Gastrocnemius medialis (tissue), 4 donors: ENCODE measurements at regions not wholly inside any gene's neighbourhood (a gene's known extent, or its start where the extent isn't known, plus 50 kb on each side); places are given as distances from the start of the nearest gene placed in this dataset.
"Not testable (repeated sequence)": the region's sequence is repeated elsewhere in the genome, so short reads cannot be mapped to it uniquely, and the experiment has no call there.

Experiments used
- ATAC-seq, 2 donors: fragments of 150-250 bp; one replicate each; pipeline ENCODE4 v1.9.1; 2016
- DNase-seq, 2 donors: peaks; one replicate each; pipeline ENCODE4 v3.0.0-alpha.2; 2019
- H3K27ac ChIP-seq, 4 donors: fragments of 200-600 bp; sonication (generic); 1 replicate in 1 of 4; 2 replicates in 3 of 4; pipeline ENCODE4 v1.5.1; 2016 to 2018; ENCODE audit warnings: mild to moderate bottlenecking in 2 of 4, moderate library complexity in 1 of 4
- H3K27me3 ChIP-seq, 3 donors: fragments of 200-600 bp; sonication (generic) in 2 of 3; 1 replicate in 1 of 3; 2 replicates in 2 of 3; pipeline versions ENCODE4 v1.5.1 to v1.6.0; 2016 to 2019; ENCODE audit warnings: mild to moderate bottlenecking in 1 of 3, moderate library complexity in 1 of 3
- H3K36me3 ChIP-seq, 2 donors: fragments of 200-600 bp; sonication (generic) in 1 of 2; one replicate each; pipeline ENCODE4 v1.5.1; 2017 to 2018
- H3K4me1 ChIP-seq, 2 donors: fragments of 200-600 bp; sonication (generic) in 1 of 2; one replicate each; pipeline ENCODE4 v1.5.1; 2016 to 2017; ENCODE audit warnings: mild to moderate bottlenecking in 2 of 2
- H3K4me3 ChIP-seq, 4 donors: fragments of 200-600 bp; sonication (generic) in 3 of 4; 1 replicate in 1 of 4; 2 replicates in 3 of 4; pipeline ENCODE4 v1.5.1; 2016 to 2019; ENCODE audit warnings: mild to moderate bottlenecking in 2 of 4
- H3K9me3 ChIP-seq, 3 donors: fragments of 200-600 bp; sonication (generic) in 2 of 3; 1 replicate in 1 of 3; 2 replicates in 2 of 3; pipeline ENCODE4 v1.5.1; 2016 to 2019
- POLR2A ChIP-seq, 2 donors: fragments of 450-650 bp; IDR thresholded peaks; one replicate each; pipeline ENCODE4 v1.6.1; 2017; ENCODE audit warnings: antibody characterized with exemption in 2 of 2, mild to moderate bottlenecking in 2 of 2, moderate library complexity in 2 of 2
- in situ Hi-C, 4 donors: fragments of 200-750 bp; cut with MboI; loops; one replicate each; pipeline versions ENCODE4 v1.15.0 to v1.8.0; 2017; ENCODE audit warnings: low sequenced_read_pairs in 4 of 4
- intact Hi-C: fragments of 100-400 bp; cut with DNase I; formaldehyde crosslinking; loops from one replicate; pipeline ENCODE4 v1.15.1; 2023; ENCODE audit warnings: low total_unique reads
- TF ChIP-seq, protein P1 (sequence below), 5 experiments: fragments of 450-650 bp in 3 of 5; fragments of 200-600 bp in 2 of 5; sonication (generic) in 2 of 5; IDR thresholded peaks in 4 of 5; conservative IDR thresholded peaks in 1 of 5; 1 replicate in 4 of 5; 2 replicates in 1 of 5; pipeline ENCODE4 v1.5.1; 2016 to 2019; ENCODE audit warnings: antibody characterized with exemption in 5 of 5, mild to moderate bottlenecking in 3 of 5, moderate library complexity in 3 of 5

DNA sequence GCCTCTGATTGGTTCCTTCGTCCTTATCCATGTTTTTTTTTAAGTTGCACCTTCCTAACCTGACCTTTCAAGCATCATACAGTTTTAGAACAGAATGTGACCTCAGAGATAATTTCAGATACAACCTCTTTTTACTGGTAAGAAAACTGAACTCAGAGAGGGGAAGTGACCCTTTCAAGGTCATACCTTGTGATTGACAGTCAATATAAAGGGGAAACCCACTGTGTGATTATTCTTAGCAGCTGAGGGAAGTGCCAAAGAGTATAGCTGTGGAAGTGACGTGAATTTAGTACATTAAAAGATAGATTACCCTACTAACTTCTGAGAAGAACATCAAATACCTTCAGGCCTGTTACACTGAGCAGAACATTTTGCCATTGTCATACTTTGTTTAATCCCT lies 319.4 kb downstream of the NEK10 start:
- Histone ChIP-seq H3K36me3 (no peaks in the 10 kb centered on the region), H3K4me3 (no peak overlapping the region), H3K4me1 (no peaks in the 10 kb centered on the region), H3K9me3 (no peaks in the 10 kb centered on the region), H3K27me3 (no peaks in the 10 kb centered on the region), H3K27ac (no peak overlapping the region)
- in situ Hi-C loops (no loop called here), intact Hi-C loops (no loop called here)
- DNase-seq (no peak), ATAC-seq (no peak)
- no peak for TF ChIP-seq POLR2A (IDR thresholded peaks at IDR 0.05)
- TF ChIP-seq, protein P1, sequence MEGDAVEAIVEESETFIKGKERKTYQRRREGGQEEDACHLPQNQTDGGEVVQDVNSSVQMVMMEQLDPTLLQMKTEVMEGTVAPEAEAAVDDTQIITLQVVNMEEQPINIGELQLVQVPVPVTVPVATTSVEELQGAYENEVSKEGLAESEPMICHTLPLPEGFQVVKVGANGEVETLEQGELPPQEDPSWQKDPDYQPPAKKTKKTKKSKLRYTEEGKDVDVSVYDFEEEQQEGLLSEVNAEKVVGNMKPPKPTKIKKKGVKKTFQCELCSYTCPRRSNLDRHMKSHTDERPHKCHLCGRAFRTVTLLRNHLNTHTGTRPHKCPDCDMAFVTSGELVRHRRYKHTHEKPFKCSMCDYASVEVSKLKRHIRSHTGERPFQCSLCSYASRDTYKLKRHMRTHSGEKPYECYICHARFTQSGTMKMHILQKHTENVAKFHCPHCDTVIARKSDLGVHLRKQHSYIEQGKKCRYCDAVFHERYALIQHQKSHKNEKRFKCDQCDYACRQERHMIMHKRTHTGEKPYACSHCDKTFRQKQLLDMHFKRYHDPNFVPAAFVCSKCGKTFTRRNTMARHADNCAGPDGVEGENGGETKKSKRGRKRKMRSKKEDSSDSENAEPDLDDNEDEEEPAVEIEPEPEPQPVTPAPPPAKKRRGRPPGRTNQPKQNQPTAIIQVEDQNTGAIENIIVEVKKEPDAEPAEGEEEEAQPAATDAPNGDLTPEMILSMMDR (IDR thresholded peaks at IDR 0.05 in 4 of 5, conservative IDR thresholded peaks at IDR 0.05 in 1 of 5): no peak

DNA sequence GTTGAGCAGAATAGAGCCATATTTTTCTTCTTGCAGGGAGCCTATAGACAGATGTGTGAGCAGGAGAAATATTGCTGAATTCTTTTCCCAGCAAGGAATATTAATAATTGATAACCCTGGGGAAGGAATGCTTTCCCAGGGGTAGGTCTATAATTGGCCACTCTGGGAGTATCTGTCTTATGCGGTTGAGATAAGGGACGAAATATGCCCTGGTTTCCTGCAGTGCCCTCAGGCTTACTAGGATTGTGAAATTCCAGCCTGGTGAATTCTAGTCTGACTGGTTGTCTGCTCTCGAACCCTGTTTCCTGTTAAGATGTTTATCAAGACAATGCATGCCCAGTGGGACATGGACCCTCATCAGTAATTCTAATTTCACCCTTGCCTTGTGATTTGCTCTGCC lies 317.7 kb downstream of the NEK10 start:
- H3K9me3 ChIP-seq, in situ Hi-C loops, H3K27me3 ChIP-seq, ATAC-seq, H3K27ac ChIP-seq, H3K36me3 ChIP-seq, H3K4me1 ChIP-seq, DNase-seq, H3K4me3 ChIP-seq, intact Hi-C loops: not testable (repeated sequence)

DNA sequence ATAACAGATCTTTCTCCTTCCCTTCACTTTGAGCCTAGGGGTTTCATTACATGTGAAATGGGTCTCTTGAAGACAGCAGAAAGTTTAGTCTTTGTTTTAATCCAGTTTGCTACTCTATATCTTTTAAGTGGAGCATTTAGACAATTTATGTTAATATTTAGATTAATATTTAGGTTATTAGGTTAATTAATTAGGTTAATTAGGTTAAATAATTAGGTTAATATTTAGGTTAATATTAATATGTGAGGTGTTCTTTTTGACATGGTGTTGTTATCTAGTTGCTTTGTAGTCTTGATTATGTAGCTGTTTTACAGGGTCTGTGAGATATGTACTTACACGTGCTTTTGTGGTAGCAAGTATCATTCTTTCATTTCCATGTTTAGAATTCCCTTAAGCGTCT lies 312.9 kb downstream of the NEK10 start:
- Histone ChIP-seq H3K4me1 (no peaks in the 10 kb centered on the region), H3K27me3 (no peaks in the 10 kb centered on the region), H3K36me3 (no peaks in the 10 kb centered on the region), H3K4me3 (no peak overlapping the region), H3K27ac (no peak overlapping the region), H3K9me3 (no peaks in the 10 kb centered on the region)
- intact Hi-C loops: no loop called here
- no peak for ATAC-seq
- DNase-seq: no peak
- no peak for TF ChIP-seq POLR2A (IDR thresholded peaks at IDR 0.05)
- TF ChIP-seq, protein P1 (IDR thresholded peaks at IDR 0.05 in 4 of 5, conservative IDR thresholded peaks at IDR 0.05 in 1 of 5): no peak
- in situ Hi-C loops: no loop called here

DNA sequence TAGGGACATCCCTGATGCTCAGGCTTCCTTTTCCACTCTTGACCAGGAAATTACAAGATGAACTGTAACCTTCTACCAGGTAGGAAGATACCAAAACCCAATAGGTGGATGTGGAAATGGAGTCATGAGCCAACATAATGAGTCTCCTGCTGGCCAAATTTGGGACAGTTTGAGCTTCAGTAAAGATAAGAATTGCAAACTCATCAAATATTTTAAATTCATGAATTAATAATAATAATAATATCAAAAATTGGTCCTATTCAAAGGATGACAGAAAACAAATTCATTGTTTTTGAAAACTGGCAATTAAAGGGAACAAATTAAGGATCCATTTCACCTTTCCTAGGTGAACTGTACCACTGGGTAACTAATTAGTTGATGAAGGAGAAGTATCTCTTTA lies 309.7 kb downstream of the NEK10 start:
- ATAC-seq (no peak), DNase-seq (no peak)
- in situ Hi-C loops: no loop called here

More for the DNA sequence above, 309.7 kb downstream of the NEK10 start:
- no peaks in the 10 kb centered on the region for H3K36me3 ChIP-seq
- TF ChIP-seq, protein P1 (IDR thresholded peaks at IDR 0.05 in 4 of 5, conservative IDR thresholded peaks at IDR 0.05 in 1 of 5): no peak
- no peak for TF ChIP-seq POLR2A (IDR thresholded peaks at IDR 0.05)
- H3K4me1 ChIP-seq: no peaks in the 10 kb centered on the region
- no peak overlapping the region for H3K4me3 ChIP-seq
- no peaks in the 10 kb centered on the region for H3K9me3 ChIP-seq
- intact Hi-C loops: no loop called here
- no peak overlapping the region for H3K27ac ChIP-seq
- H3K27me3 ChIP-seq: no peaks in the 10 kb centered on the region
